Osteocyte (in vitro differentiated cells): ENCODE measurements at regions not wholly inside any gene's neighbourhood (a gene's known extent, or its start where the extent isn't known, plus 50 kb on each side); places are given as distances from the start of the nearest gene placed in this dataset.

Source experiments
- DNase-seq: peaks from one replicate; pipeline ENCODE4 v3.0.0; 2021; ENCODE audit warnings: mixed read lengths; ENCODE audit not compliant: unreplicated experiment; ENCODE audit errors: extremely low spot score
- H3K27ac Mint-ChIP-seq: one replicate; pipeline ENCODE4 v1.8.0; 2021; ENCODE audit warnings: mild to moderate bottlenecking, mixed read lengths; ENCODE audit not compliant: unreplicated experiment
- H3K27me3 Mint-ChIP-seq: one replicate; pipeline ENCODE4 v1.8.0; 2021; ENCODE audit warnings: mixed read lengths; ENCODE audit not compliant: unreplicated experiment
- H3K36me3 Mint-ChIP-seq: one replicate; pipeline ENCODE4 v1.8.0; 2021; ENCODE audit warnings: mixed read lengths; ENCODE audit not compliant: unreplicated experiment
- H3K4me1 Mint-ChIP-seq: one replicate; pipeline ENCODE4 v1.8.0; 2021; ENCODE audit warnings: mixed read lengths; ENCODE audit not compliant: unreplicated experiment
- H3K4me3 Mint-ChIP-seq: one replicate; pipeline ENCODE4 v1.8.0; 2021; ENCODE audit warnings: mild to moderate bottlenecking, moderate library complexity, mixed read lengths; ENCODE audit not compliant: unreplicated experiment
- H3K9me3 Mint-ChIP-seq: one replicate; pipeline ENCODE4 v1.8.0; 2021; ENCODE audit warnings: mixed read lengths; ENCODE audit not compliant: unreplicated experiment
- TF ChIP-seq, protein P1 (sequence below): fragments of 200-600 bp; sonication (generic); IDR thresholded peaks from 2 replicates; pipeline ENCODE4 v1.5.0; 2021; ENCODE audit warnings: antibody characterized with exemption, mild to moderate bottlenecking, moderate library complexity

DNA sequence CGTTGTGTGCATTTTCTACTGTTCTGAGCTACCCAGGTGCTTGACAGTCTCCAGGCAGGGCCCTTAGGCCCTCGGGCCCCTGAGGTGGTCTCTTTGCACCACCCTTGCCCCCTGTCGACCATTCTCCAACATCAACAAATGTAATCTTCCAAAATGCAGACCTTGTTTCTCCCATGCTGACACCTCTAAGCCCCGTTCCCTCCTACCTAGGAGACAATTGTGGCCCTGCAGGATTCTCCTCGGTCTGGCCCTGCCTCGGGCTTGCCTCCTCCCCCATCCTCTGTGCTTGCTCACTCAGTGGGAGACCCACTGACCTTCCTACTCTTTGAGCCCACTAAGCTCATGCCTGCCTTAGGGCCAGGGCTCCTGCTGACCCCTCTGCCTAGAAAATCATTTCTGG is 104.2 kb upstream of the TARDBP start:
- H3K27me3 Mint-ChIP-seq: peaks cover 20% of the 10 kb centered on the region
- no peak overlapping the region for H3K4me3 Mint-ChIP-seq
- H3K36me3 Mint-ChIP-seq: no peaks in the 10 kb centered on the region
- H3K4me1 Mint-ChIP-seq: no peaks in the 10 kb centered on the region
- no peak overlapping the region for H3K27ac Mint-ChIP-seq
- TF ChIP-seq, protein P1, sequence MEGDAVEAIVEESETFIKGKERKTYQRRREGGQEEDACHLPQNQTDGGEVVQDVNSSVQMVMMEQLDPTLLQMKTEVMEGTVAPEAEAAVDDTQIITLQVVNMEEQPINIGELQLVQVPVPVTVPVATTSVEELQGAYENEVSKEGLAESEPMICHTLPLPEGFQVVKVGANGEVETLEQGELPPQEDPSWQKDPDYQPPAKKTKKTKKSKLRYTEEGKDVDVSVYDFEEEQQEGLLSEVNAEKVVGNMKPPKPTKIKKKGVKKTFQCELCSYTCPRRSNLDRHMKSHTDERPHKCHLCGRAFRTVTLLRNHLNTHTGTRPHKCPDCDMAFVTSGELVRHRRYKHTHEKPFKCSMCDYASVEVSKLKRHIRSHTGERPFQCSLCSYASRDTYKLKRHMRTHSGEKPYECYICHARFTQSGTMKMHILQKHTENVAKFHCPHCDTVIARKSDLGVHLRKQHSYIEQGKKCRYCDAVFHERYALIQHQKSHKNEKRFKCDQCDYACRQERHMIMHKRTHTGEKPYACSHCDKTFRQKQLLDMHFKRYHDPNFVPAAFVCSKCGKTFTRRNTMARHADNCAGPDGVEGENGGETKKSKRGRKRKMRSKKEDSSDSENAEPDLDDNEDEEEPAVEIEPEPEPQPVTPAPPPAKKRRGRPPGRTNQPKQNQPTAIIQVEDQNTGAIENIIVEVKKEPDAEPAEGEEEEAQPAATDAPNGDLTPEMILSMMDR: no peak
- H3K9me3 Mint-ChIP-seq: no peaks in the 10 kb centered on the region
- no peak for DNase-seq

DNA sequence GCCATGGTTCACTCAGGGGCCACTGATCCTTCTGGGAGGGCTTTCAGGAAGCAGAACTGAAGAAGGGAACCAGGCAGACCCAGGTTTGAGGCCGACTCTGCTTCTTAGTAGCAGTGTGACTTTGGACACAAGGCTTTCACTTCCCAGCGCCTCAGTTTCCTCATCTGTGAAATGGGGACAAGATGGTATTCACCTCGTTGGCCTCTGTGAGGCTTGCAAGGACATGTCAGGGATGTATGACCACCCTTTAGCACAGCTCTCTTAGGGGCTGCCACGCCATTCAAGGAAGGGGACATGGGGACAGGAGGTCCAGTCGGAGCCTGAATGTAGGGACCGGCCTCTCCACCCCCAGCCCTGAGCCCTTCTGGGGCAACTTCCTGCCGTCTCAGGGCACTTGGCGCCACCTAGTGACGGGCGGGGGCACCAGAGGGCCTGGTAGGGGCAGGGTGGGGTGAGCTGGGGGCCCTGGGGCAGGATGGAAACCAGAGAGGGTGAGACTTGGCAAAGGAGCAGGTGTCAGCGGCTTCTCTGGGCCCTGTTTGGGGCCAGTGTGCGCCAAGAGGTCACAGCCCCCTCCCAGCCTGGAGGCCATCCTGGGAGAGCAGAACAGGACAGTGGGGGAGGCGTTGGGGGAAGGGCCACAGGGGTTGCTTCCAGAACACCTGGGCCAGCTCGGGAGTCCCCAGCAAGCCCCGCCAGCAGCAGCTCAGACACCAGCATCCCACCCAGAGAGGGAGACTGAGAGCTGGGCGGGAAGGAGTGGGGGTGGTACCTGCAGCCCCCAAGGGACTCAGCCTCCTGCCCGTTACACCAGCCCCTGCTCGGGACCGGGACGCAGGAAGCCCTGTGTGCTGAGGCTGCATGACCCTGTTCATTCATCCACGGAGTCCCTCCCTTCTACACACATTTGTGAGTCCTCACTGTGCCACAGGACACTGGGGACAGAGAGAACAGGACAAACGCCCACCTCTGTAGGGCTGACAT is 102.5 kb upstream of the TARDBP start:
- no peak for DNase-seq
- peaks cover 23% of the 10 kb centered on the region for H3K27me3 Mint-ChIP-seq
- no peaks in the 10 kb centered on the region for H3K9me3 Mint-ChIP-seq
- H3K36me3 Mint-ChIP-seq: no peaks in the 10 kb centered on the region
- H3K4me3 Mint-ChIP-seq: no peak overlapping the region
- H3K4me1 Mint-ChIP-seq: no peaks in the 10 kb centered on the region
- TF ChIP-seq, protein P1: peak; percentile 57
- H3K27ac Mint-ChIP-seq: no peak overlapping the region

- H3K27ac Mint-ChIP-seq: no peak overlapping the region
- TF ChIP-seq, protein P1: no peak
- no peak for DNase-seq
- no peaks in the 10 kb centered on the region for H3K9me3 Mint-ChIP-seq
- no peak overlapping the region for H3K4me3 Mint-ChIP-seq
- H3K36me3 Mint-ChIP-seq: no peaks in the 10 kb centered on the region
- H3K4me1 Mint-ChIP-seq: no peaks in the 10 kb centered on the region
- H3K27me3 Mint-ChIP-seq: peaks cover 23% of the 10 kb centered on the region
These were observed 101.6 kb upstream of the TARDBP start for GRCh38 chr1:10910681-10911489.

GRCh38 chr1:10911490-10912166 is 100.8 kb upstream of the TARDBP start:
- Mint-ChIP-seq H3K27ac (no peak overlapping the region), H3K9me3 (no peaks in the 10 kb centered on the region), H3K4me3 (no peak overlapping the region), H3K27me3 (peaks cover 23% of the 10 kb centered on the region), H3K4me1 (no peaks in the 10 kb centered on the region), H3K36me3 (no peaks in the 10 kb centered on the region)
- TF ChIP-seq, protein P1: no peak
- DNase-seq: no peak
